ENCODE measurements at regions not wholly inside any gene's neighbourhood (a gene's known extent, or its start where the extent isn't known, plus 50 kb on each side); places are given as distances from the start of the nearest gene placed in this dataset.

DNA sequence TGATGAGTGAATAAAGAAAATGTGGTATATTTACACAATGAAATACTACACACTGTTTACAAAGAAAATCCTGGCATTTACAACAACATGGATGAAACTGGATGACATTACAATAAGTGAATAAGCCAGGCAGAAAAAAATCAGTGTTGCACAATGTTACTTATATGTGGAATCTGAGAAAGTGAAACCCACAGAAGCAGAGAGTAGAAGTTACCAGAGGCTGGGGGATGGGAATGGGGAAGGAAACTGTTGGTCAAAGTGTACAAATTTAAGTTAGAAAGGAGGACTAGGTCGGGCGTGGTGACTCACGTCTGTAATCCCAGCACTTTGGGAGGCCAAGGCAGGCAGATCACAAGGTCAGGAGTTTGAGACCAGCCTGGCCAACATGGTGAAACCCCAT, 538.5 kb upstream of the MKI67 start:
- H3K4me1 ChIP-seq (ENCODE audit: insufficient read depth, poor library complexity, severe bottlenecking), result no peaks in the 10 kb centered on the region
- DNase-seq (ENCODE audit: low spot score), result no peak
- no peak overlapping the region for H3K27ac ChIP-seq (ENCODE audit: poor library complexity, severe bottlenecking)
- no peaks in the 10 kb centered on the region for H3K27me3 ChIP-seq (ENCODE audit: insufficient read depth, poor library complexity, severe bottlenecking)
- no peak for TF ChIP-seq CTCF (IDR thresholded peaks at IDR 0.05; ENCODE audit: poor library complexity, severe bottlenecking)
- H3K4me3 ChIP-seq (ENCODE audit: severe bottlenecking), result no peak overlapping the region
- H3K9me3 ChIP-seq (ENCODE audit: severe bottlenecking), result no peaks in the 10 kb centered on the region
- ATAC-seq (ENCODE audit: low read depth), result no peak
- H3K36me3 ChIP-seq (ENCODE audit: low read depth), result no peaks in the 10 kb centered on the region

DNA sequence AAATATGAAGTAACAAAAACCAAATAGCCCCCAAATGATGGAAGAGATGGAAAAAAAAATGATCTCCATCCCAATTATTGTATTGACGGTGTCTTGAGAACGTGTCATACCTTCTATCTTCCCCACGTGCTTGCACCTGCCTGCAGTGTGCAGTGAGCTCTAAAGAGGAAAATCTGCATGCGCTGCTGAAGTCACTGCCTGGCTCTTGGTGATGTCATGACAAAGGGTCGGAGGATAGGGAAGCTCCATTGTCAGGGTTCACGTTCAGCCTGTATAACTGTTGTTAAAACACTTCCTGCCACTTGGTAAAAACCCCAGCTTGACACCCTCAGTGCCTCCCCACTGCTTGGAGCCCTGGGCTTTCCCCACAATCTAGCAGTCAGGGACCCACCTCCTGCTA, 549.2 kb upstream of the MKI67 start:
- H3K9me3 ChIP-seq (ENCODE audit: severe bottlenecking), result no peaks in the 10 kb centered on the region
- no peak overlapping the region for H3K27ac ChIP-seq (ENCODE audit: poor library complexity, severe bottlenecking)
- DNase-seq (ENCODE audit: low spot score), result no peak
- no peak for ATAC-seq (ENCODE audit: low read depth)
- H3K36me3 ChIP-seq (ENCODE audit: low read depth), result no peaks in the 10 kb centered on the region
- no peaks in the 10 kb centered on the region for H3K27me3 ChIP-seq (ENCODE audit: insufficient read depth, poor library complexity, severe bottlenecking)
- H3K4me1 ChIP-seq (ENCODE audit: insufficient read depth, poor library complexity, severe bottlenecking), result no peaks in the 10 kb centered on the region
- TF ChIP-seq CTCF (IDR thresholded peaks at IDR 0.05; ENCODE audit: poor library complexity, severe bottlenecking), result no peak
- no peak overlapping the region for H3K4me3 ChIP-seq (ENCODE audit: severe bottlenecking)

GRCh38 chr10:128680116-128680515, 553.9 kb upstream of the MKI67 start:
- Histone ChIP-seq H3K4me3 (ENCODE audit: severe bottlenecking) (no peak overlapping the region), H3K27me3 (ENCODE audit: insufficient read depth, poor library complexity, severe bottlenecking) (peaks cover 3% of the 10 kb centered on the region), H3K36me3 (ENCODE audit: low read depth) (no peaks in the 10 kb centered on the region), H3K27ac (ENCODE audit: poor library complexity, severe bottlenecking) (no peak overlapping the region), H3K9me3 (ENCODE audit: severe bottlenecking) (no peaks in the 10 kb centered on the region), H3K4me1 (ENCODE audit: insufficient read depth, poor library complexity, severe bottlenecking) (no peaks in the 10 kb centered on the region)
- no peak for TF ChIP-seq CTCF (IDR thresholded peaks at IDR 0.05; ENCODE audit: poor library complexity, severe bottlenecking)
- DNase-seq (ENCODE audit: low spot score), result no peak
- no peak for ATAC-seq (ENCODE audit: low read depth)

GRCh38 chr10:128684215-128684614, 558.0 kb upstream of the MKI67 start:
- ATAC-seq (ENCODE audit: low read depth), result no peak
- Histone ChIP-seq H3K4me1 (ENCODE audit: insufficient read depth, poor library complexity, severe bottlenecking) (no peaks in the 10 kb centered on the region), H3K27me3 (ENCODE audit: insufficient read depth, poor library complexity, severe bottlenecking) (peaks cover 3% of the 10 kb centered on the region), H3K27ac (ENCODE audit: poor library complexity, severe bottlenecking) (no peak overlapping the region), H3K4me3 (ENCODE audit: severe bottlenecking) (no peak overlapping the region), H3K9me3 (ENCODE audit: severe bottlenecking) (no peaks in the 10 kb centered on the region), H3K36me3 (ENCODE audit: low read depth) (no peaks in the 10 kb centered on the region)
- DNase-seq (ENCODE audit: low spot score), result no peak
- no peak for TF ChIP-seq CTCF (IDR thresholded peaks at IDR 0.05; ENCODE audit: poor library complexity, severe bottlenecking)

- TF ChIP-seq CTCF (IDR thresholded peaks at IDR 0.05; ENCODE audit: poor library complexity, severe bottlenecking), result no peak
- Histone ChIP-seq H3K27me3 (ENCODE audit: insufficient read depth, poor library complexity, severe bottlenecking) (peaks cover 3% of the 10 kb centered on the region), H3K36me3 (ENCODE audit: low read depth) (no peaks in the 10 kb centered on the region), H3K4me1 (ENCODE audit: insufficient read depth, poor library complexity, severe bottlenecking) (no peaks in the 10 kb centered on the region), H3K4me3 (ENCODE audit: severe bottlenecking) (no peak overlapping the region), H3K27ac (ENCODE audit: poor library complexity, severe bottlenecking) (no peak overlapping the region), H3K9me3 (ENCODE audit: severe bottlenecking) (no peaks in the 10 kb centered on the region)
- no peak for DNase-seq (ENCODE audit: low spot score)
- no peak for ATAC-seq (ENCODE audit: low read depth)
Measured at GRCh38 chr10:128686630-128687278, 560.5 kb upstream of the MKI67 start.

All from RWPE2 (cell line).